ENCODE measurements at regions not wholly inside any gene's neighbourhood (a gene's known extent, or its start where the extent isn't known, plus 50 kb on each side); places are given as distances from the start of the nearest gene placed in this dataset.

- TF ChIP-seq CTCF (conservative IDR thresholded peaks at IDR 0.05; ENCODE audit: low read length) (no peak), EZH2phosphoT487 (IDR thresholded peaks at IDR 0.05; ENCODE audit: borderline replicate concordance, low read depth, low read length) (no peak)
Measured at GRCh38 chr14:58771016-58771415, 133.3 kb downstream of the DACT1 start.

Data from OCI-LY7 (cell line).